Left ventricle myocardium superior (tissue), 1 donor: ENCODE measurements at regions not wholly inside any gene's neighbourhood (a gene's known extent, or its start where the extent isn't known, plus 50 kb on each side); places are given as distances from the start of the nearest gene placed in this dataset.
"Not testable (repeated sequence)": the region's sequence is repeated elsewhere in the genome, so short reads cannot be mapped to it uniquely, and the experiment has no call there.

Experiments used
- ATAC-seq: fragments of 200-7000 bp; cut with Tn5 transposase; one replicate; pipeline ENCODE4 v1.9.1; 2020; ENCODE audit warnings: mild to moderate bottlenecking, moderate library complexity
- DNase-seq: peaks from one replicate; pipeline ENCODE4 v3.0.0-alpha.2; 2020
- intact Hi-C: fragments of 100-400 bp; cut with micrococcal nuclease; formaldehyde crosslinking; loops from one replicate; pipeline ENCODE4 v1.11.0; 2022
- donor health status: DM: no; HTN: yes; CAD: no; lungs with severe emphysema.

DNA sequence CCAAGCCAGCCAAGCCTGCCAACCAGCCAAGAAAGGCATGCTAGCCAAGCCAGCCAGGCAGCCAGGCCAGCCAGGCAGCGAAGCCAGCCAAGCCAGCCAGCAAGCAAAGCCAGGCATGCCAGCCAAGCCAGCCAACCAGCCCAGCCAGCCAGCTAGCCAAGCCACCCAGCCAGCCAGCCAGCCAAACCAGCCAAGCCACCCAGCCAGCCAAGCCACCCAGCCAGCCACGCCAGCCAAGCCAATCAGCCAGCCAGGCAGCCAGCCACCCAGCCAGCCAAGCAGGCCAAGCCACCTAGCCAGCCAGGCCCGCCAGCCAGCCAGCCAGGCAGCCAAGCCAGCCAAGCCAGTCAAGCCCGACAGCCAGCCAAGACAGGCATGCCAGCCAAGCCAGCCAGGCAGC lies 1601.0 kb downstream of the RPIA start:
- ATAC-seq, DNase-seq, intact Hi-C loops: not testable (repeated sequence)

DNA sequence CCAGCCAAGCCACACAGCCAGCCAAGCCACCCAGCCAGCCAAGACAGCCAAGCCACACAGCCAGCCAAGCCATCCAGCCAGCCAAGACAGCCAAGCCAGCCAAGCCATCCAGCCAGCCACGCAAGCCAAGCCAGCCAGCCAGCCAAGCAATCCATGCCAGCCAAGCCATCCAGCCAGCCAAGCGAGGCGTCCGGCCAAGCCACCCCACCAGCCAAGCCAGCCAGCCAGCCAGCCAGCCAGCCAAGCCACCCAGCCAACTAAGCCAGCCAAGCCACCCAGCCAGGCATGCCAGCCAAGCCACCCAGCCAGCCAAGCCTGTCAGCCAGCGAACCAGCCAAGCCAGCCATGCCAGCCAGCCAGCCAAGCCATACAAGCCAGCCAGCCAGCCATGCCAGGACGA lies 1601.8 kb downstream of the RPIA start:
- intact Hi-C loops, ATAC-seq: not testable (repeated sequence)
- DNase-seq, result peak; percentile 28

- intact Hi-C loops, ATAC-seq, DNase-seq: not testable (repeated sequence)
Observed at GRCh38 chr2:90293806-90294205, 1602.3 kb downstream of the RPIA start.

GRCh38 chr2:90295036-90295750 lies 1603.7 kb downstream of the RPIA start:
- intact Hi-C loops, DNase-seq, ATAC-seq: not testable (repeated sequence)

GRCh38 chr2:90296484-90296777 lies 1605.0 kb downstream of the RPIA start:
- ATAC-seq, DNase-seq, intact Hi-C loops: not testable (repeated sequence)

GRCh38 chr2:90297701-90298100 lies 1606.2 kb downstream of the RPIA start:
- DNase-seq, ATAC-seq, intact Hi-C loops: not testable (repeated sequence)

DNA sequence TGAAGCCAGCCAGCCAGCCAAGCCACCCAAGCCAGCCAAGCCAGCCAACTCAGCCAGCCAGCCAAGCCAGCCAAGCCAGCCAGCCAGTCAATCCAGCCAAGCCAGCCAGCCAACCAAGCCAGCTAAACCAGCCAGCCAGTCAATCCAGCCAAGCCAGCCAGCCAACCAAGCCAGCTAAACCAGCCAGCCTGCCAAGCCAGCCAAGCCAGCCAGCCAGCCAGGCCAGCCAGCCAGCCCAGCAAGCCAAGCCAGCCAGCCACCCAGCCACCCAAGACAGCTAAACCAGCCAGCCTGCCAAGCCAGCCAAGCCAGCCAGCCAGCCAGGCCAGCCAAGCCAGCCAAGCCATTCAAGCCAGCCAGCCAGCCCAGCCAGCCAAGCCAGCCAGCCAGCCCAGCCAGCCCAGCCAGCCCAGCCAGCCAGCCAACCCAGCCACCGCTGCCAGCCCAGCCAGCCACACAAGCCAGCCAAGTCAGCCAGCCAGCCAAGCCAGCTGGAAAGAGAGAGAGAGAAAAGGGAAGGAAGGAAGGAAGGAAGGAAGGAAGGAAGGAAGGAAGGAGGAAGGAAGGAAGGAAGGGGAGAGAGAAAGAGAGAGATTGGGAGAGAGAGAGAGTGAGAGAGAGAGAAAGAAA lies 1606.8 kb downstream of the RPIA start:
- not testable (repeated sequence) for DNase-seq

GRCh38 chr2:90298983-90299382 lies 1607.5 kb downstream of the RPIA start:
- DNase-seq, intact Hi-C loops, ATAC-seq: not testable (repeated sequence)

More for the DNA sequence above, 1606.8 kb downstream of the RPIA start:
- intact Hi-C loops, ATAC-seq: not testable (repeated sequence)

DNA sequence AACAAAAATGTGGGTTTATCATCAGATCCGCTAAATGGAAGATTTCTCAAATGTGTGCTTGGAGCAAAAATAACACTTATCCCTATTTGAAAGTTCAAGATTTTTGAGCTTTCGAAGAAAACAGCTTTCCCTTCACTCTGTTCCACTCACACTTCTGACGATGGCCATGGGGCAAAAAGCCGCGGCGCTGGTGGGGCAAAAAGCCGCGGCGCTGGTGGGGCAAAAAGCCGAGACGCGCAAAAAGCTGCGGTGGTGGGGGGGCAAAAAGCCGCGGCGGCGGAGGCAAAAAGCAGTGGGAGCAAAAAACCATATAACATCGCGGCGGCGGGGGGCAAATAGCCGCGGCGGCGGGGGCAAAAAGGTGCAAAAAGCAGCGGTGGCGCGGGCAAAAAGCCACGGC lies 1631.5 kb downstream of the RPIA start:
- DNase-seq, intact Hi-C loops, ATAC-seq: not testable (repeated sequence)

DNA sequence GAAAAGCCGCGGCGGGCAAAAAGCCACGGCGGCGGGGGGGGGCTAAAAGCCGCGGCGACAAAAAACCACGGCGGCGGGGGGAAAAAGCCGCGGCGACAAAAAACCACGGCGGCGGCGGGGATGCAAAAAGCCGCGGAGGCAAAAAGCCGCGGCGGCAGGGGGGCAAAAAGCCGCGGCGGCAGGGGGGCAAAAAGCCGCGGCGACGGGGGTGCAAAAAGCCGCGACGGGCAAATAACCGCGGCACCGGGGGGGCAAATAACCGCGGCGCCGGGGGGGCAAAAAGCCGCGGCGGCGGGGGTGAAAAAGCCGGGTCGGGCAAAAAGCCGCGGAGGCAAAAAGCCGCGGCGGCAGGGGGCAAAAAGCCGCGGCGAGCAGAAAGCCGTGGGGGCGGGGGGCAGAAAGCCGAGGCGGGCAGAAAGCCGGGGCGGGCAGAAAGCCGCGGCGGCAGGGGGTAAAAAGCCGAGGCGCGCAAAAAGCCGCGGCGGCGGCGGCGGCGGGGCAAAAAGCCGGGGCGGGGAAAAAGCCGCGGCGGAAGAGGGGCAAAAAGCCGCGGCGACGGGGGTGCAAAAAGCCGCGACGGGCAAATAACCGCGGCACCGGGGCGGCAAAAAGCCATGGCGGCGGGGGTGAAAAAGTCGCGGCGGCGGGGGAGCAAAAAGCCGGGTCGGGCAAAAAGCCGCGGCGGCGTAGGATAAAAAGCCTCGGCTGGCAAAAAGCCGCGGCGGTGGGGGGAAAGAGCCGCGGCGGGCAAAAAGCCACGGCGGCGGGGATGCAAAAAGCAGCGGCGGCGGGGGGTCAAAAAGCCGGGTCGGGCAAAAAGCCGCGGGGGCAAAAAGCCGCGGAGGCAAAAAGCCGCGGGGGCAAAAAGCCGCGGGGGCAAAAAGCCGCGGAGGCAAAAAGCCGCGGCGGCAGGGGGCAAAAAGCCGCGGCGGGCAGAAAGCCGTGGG lies 1632.4 kb downstream of the RPIA start:
- intact Hi-C loops, ATAC-seq, DNase-seq: not testable (repeated sequence)

DNA sequence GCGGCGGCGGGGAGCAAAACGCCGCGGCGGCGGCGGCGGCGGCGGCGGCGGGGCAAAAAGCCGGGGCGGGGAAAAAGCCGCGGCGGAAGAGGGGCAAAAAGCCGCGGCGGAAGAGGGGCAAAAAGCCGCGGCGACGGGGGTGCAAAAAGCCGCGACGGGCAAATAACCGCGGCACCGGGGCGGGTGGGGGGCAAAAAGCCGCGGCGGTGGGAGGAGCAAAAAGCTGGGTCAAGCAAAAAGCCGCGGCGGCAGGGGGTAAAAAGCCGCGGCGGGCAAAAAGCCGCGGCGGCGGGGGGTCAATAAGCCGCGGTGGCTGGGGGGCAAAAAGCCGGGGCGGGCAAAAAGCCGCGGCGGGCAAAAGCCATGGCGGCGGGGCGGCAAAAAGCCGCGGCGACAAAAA lies 1633.2 kb downstream of the RPIA start:
- DNase-seq, ATAC-seq, intact Hi-C loops: not testable (repeated sequence)

DNA sequence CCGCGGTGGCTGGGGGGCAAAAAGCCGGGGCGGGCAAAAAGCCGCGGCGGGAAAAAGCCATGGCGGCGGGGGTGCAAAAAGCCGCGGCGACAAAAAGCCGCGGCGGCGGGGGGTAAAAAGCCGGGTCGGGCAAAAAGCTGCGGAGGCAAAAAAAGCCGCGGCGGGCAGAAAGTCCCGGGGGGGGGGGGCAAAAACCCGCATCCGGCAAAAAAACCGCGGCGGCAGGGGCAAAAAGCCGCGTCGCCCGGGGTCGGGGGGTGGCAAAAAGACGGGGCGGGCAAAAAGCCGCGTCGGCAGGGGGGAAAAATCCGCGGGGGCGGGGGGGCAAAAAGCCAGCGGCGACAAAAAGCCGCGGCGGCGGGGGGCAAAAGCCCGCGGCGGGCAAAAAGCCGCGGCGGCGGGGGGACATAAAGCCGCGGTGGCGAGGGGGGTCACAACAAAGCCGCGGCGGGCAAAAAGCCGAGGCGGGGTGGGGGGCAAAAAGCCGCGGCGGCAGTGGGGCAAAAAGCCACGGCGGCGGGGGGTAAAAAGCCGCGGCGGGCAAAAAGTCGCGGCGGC lies 1634.4 kb downstream of the RPIA start:
- DNase-seq, ATAC-seq, intact Hi-C loops: not testable (repeated sequence)

DNA sequence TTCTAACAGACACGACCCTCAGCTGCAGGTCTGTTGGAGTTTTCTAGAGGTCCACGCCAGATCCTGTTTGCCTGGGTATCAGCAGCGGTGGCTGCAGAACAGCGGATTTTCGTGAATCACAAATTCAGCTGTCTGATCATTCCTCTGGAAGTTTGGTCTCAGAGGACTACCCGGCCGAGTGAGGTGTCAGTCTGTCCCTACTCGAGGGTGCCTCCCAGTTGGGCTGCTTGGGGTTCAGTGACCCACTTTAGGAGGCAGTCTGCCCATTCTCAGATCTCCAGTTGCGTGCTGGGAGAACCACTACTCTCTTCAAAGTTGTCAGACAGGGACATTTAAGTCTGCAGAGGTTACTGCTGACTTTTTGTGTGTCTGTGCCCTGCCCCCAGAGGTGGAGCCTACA lies 1664.1 kb downstream of the RPIA start:
- DNase-seq, ATAC-seq, intact Hi-C loops: not testable (repeated sequence)

DNA sequence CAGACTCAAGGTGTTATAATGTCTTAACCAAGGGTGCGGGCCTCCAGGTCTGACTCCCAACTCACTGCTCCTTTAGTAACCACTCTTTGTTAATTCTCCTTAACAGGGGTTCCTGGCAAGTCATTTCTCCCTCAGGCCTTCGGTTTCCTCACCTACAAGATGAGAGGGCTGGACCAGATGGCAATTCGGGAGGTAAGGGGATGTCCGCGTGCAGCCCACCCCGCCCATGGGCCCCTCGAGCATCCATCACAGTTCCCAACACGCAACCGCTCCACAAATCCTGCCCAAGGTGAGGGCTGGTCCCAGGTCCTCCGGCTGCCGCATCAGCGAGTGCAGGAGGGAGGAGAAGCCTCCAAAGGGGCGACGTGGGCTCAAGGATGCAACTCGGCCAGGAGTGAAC lies 1667.9 kb downstream of the RPIA start:
- DNase-seq, intact Hi-C loops, ATAC-seq: not testable (repeated sequence)

DNA sequence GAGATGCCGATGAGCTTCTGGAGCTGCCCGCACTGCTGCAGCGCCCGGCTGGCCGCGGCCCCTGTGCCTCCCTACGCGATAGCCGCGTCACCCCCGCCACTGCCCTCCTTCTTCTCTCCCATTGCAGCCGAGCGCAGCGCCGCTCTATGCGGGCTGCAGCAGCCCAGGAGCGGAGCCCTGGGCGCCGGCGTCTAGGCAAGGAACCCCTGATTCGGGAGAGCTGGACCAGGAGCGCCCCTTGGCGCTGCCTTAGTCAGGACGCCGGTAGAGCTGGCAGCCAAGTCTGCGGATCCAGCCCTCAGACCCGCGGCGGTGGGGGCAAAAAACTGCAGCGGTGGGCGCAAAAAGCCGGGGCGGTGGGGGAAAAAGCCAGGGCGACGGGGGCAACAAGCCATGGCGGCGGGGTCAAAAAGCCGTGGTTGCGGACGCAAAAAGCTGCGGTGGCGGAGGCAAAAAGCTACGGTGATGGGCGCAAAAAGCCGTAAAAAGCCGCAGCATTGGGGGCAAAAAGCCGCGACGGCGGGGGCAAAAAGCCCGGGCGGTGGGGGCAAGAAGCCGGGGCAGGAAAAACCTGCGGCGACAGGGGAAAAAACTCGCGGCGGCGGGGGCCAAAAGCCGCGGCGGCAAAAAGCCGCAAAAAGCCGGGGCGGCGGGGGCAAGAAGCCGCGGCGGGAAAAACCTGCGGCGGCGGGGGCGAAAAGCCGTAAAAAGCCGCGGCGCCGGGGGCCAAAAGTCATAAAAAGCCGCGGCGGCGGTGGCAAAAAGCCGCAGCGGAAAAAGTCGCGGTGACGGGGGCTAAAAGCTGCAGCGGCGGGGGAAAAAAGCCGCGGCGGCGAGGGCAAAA lies 1668.6 kb downstream of the RPIA start:
- intact Hi-C loops, ATAC-seq, DNase-seq: not testable (repeated sequence)

DNA sequence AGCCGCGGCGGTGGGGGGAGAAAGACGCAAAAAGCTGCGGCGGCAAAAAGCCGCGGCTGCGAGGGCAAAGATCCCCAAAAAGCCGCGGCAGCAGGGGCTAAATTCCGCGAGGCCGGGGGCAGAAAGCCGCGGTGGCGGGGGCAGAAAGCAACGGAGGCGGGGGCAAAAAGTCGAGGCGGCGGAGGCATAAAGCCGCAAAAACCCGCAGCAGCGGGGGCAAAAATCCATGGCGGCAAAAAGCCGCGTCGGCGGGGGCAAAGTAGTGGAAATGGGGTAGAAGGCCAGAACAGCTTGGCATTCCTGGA lies 1669.2 kb downstream of the RPIA start:
- ATAC-seq, intact Hi-C loops, DNase-seq: not testable (repeated sequence)
